SK-N-SH (cell line): ENCODE measurements at regions not wholly inside any gene's neighbourhood (a gene's known extent, or its start where the extent isn't known, plus 50 kb on each side); places are given as distances from the start of the nearest gene placed in this dataset.

ENCODE experiments used
- GABPA ChIP-seq: IDR thresholded peaks from 2 replicates; pipeline ENCODE4 v1.4.0; 2012; ENCODE audit warnings: low read depth, mild to moderate bottlenecking
- POLR2AphosphoS5 ChIP-seq: IDR thresholded peaks from 2 replicates; pipeline ENCODE4 v1.6.1; 2012; ENCODE audit warnings: low read depth, low read length
- RFX5 ChIP-seq: IDR thresholded peaks from 2 replicates; pipeline ENCODE4 v1.6.1; 2012; ENCODE audit warnings: mild to moderate bottlenecking, improper control_type of control experiment, low read length
- RXRA ChIP-seq: IDR thresholded peaks from 2 replicates; pipeline ENCODE4 v1.4.0; 2012; ENCODE audit warnings: low read depth, mild to moderate bottlenecking, borderline replicate concordance
- TF ChIP-seq, protein P1 (sequence below): fragments of 200-600 bp; sonication (generic); IDR thresholded peaks from 2 replicates; pipeline ENCODE4 v1.6.1; 2017; ENCODE audit warnings: antibody characterized with exemption, mild to moderate bottlenecking, moderate library complexity
- TF ChIP-seq, protein P2 (sequence below): IDR thresholded peaks from 2 replicates; pipeline ENCODE4 v1.4.0; 2012; ENCODE audit warnings: low read depth, borderline replicate concordance

DNA sequence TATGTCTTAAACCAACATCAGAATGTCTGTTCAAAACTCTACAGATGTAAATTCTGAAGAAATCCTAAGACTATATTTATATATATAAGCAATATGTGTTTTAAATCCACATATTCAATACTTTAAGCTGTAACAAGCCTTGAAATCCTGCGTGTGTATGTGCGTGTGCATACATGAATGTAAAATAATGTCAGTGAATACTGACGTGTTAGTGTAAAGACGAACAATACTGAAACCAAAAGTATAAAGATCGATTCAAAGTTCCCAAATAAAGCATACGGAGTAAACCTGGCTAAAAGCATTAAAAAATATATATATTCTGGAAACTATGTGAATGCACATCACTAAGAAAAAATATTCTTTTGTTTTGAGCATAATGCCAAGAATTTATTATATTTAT is 668.6 kb upstream of the NCAM2 start:
- TF ChIP-seq POLR2AphosphoS5 (no peak), GABPA (no peak), RXRA (no peak), RFX5 (no peak)
- TF ChIP-seq, protein P1, sequence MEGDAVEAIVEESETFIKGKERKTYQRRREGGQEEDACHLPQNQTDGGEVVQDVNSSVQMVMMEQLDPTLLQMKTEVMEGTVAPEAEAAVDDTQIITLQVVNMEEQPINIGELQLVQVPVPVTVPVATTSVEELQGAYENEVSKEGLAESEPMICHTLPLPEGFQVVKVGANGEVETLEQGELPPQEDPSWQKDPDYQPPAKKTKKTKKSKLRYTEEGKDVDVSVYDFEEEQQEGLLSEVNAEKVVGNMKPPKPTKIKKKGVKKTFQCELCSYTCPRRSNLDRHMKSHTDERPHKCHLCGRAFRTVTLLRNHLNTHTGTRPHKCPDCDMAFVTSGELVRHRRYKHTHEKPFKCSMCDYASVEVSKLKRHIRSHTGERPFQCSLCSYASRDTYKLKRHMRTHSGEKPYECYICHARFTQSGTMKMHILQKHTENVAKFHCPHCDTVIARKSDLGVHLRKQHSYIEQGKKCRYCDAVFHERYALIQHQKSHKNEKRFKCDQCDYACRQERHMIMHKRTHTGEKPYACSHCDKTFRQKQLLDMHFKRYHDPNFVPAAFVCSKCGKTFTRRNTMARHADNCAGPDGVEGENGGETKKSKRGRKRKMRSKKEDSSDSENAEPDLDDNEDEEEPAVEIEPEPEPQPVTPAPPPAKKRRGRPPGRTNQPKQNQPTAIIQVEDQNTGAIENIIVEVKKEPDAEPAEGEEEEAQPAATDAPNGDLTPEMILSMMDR: no peak
- TF ChIP-seq, protein P2, sequence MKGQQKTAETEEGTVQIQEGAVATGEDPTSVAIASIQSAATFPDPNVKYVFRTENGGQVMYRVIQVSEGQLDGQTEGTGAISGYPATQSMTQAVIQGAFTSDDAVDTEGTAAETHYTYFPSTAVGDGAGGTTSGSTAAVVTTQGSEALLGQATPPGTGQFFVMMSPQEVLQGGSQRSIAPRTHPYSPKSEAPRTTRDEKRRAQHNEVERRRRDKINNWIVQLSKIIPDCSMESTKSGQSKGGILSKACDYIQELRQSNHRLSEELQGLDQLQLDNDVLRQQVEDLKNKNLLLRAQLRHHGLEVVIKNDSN: no peak
